H1 (cell line): ENCODE measurements at regions not wholly inside any gene's neighbourhood (a gene's known extent, or its start where the extent isn't known, plus 50 kb on each side); places are given as distances from the start of the nearest gene placed in this dataset.

Source experiments
- CHD7 ChIP-seq: fragments of 300-600 bp; sonication (generic); IDR thresholded peaks from 2 replicates; pipeline ENCODE4 v1.7.1; 2012; ENCODE audit warnings: low read length, moderate library complexity, mild to moderate bottlenecking, inconsistent platforms; ENCODE audit not compliant: insufficient replicate concordance
- EP300 ChIP-seq, 2 experiments: IDR thresholded peaks; 1 replicate in 1 of 2; 2 replicates in 1 of 2; pipeline ENCODE4 v1.6.1; 2011 to 2012; ENCODE audit warnings: low read depth in 2 of 2, low read length in 2 of 2, mild to moderate bottlenecking in 2 of 2, borderline replicate concordance in 1 of 2, inconsistent platforms in 1 of 2, moderate library complexity in 1 of 2
- EZH2 ChIP-seq: fragments of 200-600 bp; sonication (generic); IDR thresholded peaks from 2 replicates; pipeline ENCODE4 v1.7.1; 2012; ENCODE audit warnings: low read depth, mild to moderate bottlenecking, moderate library complexity, low read length, inconsistent platforms; ENCODE audit not compliant: severe bottlenecking
- GABPA ChIP-seq: IDR thresholded peaks from 2 replicates; pipeline ENCODE4 v1.6.1; 2011; ENCODE audit warnings: mild to moderate bottlenecking, low read length, moderate library complexity, borderline replicate concordance; ENCODE audit not compliant: insufficient read depth
- POLR2A ChIP-seq, 2 experiments: IDR thresholded peaks; 1 replicate in 1 of 2; 2 replicates in 1 of 2; pipeline ENCODE4 v1.6.1; 2011; ENCODE audit warnings: low read depth in 2 of 2, low read length in 2 of 2, mild to moderate bottlenecking in 2 of 2; ENCODE audit errors: control extremely low read depth in 1 of 2
- TEAD4 ChIP-seq: IDR thresholded peaks from 2 replicates; pipeline ENCODE4 v1.6.1; 2012; ENCODE audit warnings: low read depth, low read length, inconsistent platforms, mixed read lengths
- USF2 ChIP-seq: IDR thresholded peaks from 2 replicates; pipeline ENCODE4 v1.6.1; 2011; ENCODE audit warnings: low read length, improper control_type of control experiment

DNA sequence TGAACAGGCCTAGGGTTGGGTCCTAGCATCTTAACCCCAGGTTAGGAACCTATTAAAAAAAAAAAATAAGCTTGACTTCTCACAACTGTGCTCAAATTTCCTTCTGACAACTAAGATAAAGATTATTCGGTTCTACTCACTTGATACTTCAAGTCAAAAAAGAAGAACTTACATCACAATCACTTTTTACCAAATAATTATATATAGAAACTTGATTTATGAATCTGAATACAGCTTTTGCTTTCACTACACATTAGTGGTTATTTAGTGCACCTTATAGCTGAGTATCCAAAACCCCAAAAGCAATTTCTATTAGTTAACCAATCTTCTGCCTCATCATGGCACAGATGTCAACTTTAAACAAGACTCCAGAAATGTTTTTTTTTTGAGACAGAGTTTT, 119.0 kb upstream of the DST start:
- no peak for TF ChIP-seq CHD7
- no peak for TF ChIP-seq EP300 (IDR thresholded peaks at IDR 0.05; ENCODE audit: borderline replicate concordance in 1 of 2, low read depth in 2 of 2, low read length in 2 of 2)
- no peak for TF ChIP-seq POLR2A (IDR thresholded peaks at IDR 0.05; ENCODE audit: control extremely low read depth in 1 of 2, low read depth in 2 of 2, low read length in 2 of 2)
- no peak for TF ChIP-seq TEAD4
- no peak for TF ChIP-seq GABPA
- no peak for TF ChIP-seq USF2
- TF ChIP-seq EZH2 = no peak
